ENCODE measurements at regions not wholly inside any gene's neighbourhood (a gene's known extent, or its start where the extent isn't known, plus 50 kb on each side); places are given as distances from the start of the nearest gene placed in this dataset.

- no peak for TF ChIP-seq CTCF (conservative IDR thresholded peaks at IDR 0.05; ENCODE audit: low read depth, low read length)
- TF ChIP-seq EZH2 (IDR thresholded peaks at IDR 0.05; ENCODE audit: borderline replicate concordance, low read depth, low read length, poor library complexity, severe bottlenecking) = no peak
Observed at GRCh38 chr12:91397866-91398532, 215.4 kb upstream of the DCN start.

Measured in A673 (cell line).